ENCODE measurements at regions not wholly inside any gene's neighbourhood (a gene's known extent, or its start where the extent isn't known, plus 50 kb on each side); places are given as distances from the start of the nearest gene placed in this dataset.

DNA sequence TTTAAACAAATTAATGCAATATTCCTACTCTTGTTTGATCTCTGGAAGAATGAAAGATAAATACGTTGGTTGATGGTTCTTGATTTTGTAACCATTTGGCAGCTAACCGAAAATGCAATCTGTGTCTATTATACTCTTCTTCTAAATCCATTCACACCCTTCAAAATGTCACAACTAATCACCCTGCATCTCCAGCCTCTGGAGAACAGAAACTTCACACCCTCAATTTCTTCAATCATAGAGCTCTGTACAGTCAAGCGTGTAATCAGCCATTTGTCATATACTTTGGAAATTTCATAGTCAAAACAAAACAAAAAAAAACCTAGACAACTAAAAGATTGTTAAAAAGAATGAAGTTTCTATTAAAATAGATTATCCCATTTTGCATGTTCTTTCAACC is 1482.3 kb upstream of the LRRTM1 start (continued):
- TF ChIP-seq, protein P1, sequence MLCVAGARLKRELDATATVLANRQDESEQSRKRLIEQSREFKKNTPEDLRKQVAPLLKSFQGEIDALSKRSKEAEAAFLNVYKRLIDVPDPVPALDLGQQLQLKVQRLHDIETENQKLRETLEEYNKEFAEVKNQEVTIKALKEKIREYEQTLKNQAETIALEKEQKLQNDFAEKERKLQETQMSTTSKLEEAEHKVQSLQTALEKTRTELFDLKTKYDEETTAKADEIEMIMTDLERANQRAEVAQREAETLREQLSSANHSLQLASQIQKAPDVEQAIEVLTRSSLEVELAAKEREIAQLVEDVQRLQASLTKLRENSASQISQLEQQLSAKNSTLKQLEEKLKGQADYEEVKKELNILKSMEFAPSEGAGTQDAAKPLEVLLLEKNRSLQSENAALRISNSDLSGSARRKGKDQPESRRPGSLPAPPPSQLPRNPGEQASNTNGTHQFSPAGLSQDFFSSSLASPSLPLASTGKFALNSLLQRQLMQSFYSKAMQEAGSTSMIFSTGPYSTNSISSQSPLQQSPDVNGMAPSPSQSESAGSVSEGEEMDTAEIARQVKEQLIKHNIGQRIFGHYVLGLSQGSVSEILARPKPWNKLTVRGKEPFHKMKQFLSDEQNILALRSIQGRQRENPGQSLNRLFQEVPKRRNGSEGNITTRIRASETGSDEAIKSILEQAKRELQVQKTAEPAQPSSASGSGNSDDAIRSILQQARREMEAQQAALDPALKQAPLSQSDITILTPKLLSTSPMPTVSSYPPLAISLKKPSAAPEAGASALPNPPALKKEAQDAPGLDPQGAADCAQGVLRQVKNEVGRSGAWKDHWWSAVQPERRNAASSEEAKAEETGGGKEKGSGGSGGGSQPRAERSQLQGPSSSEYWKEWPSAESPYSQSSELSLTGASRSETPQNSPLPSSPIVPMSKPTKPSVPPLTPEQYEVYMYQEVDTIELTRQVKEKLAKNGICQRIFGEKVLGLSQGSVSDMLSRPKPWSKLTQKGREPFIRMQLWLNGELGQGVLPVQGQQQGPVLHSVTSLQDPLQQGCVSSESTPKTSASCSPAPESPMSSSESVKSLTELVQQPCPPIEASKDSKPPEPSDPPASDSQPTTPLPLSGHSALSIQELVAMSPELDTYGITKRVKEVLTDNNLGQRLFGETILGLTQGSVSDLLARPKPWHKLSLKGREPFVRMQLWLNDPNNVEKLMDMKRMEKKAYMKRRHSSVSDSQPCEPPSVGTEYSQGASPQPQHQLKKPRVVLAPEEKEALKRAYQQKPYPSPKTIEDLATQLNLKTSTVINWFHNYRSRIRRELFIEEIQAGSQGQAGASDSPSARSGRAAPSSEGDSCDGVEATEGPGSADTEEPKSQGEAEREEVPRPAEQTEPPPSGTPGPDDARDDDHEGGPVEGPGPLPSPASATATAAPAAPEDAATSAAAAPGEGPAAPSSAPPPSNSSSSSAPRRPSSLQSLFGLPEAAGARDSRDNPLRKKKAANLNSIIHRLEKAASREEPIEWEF (IDR thresholded peaks at IDR 0.05; ENCODE audit: insufficient replicate concordance, low read depth, low read length), result no peak
- no peak for TF ChIP-seq RCOR1 (conservative IDR thresholded peaks at IDR 0.05; ENCODE audit: low read depth, low read length)
- no peak for TF ChIP-seq GABPA (IDR thresholded peaks at IDR 0.05; ENCODE audit: low read depth)
- no peak for TF ChIP-seq NFXL1 (IDR thresholded peaks at IDR 0.05; ENCODE audit: borderline replicate concordance)

DNA sequence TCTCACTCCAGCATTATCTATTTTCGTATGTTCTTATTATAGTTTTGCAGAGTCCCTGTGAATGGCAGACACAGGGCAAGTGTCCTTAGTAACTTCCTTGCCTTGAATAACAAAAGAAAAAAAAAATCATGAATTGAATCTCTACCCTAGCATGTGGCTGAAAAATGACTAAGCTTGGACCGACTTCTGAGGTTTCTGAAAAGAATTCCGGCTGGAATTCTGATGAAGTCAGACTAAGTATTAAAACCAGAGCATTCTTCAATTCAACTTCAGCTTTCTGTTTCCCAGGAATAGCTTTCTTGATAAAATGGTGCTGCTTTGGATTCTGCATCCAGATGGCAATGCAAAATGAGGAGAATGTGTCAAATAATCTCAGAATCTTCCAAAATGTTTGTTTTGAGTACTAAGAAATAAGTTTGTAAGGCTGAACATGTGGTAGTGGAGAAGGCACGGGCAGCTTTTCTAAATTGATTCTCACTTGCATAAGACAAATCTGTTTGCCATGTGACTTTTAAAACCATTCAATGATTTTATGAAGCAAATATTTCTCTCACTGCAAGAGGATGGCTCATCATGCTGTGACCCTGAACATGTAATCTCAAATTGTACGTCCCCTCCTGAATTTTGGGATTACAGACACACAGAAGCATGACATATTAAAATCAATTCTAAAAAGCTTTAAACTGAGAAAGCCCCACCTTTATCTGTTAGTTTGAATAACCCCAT is 1462.8 kb upstream of the LRRTM1 start:
- Histone ChIP-seq H4K20me1 (ENCODE audit: control insufficient read depth, insufficient read depth) (no peaks in the 10 kb centered on the region), H3K9ac (ENCODE audit: control insufficient read depth, insufficient read depth, low read length) (no peak overlapping the region), H3K79me2 (ENCODE audit: control insufficient read depth, insufficient read depth, low read length) (no peaks in the 10 kb centered on the region), H3K4me1 (ENCODE audit: control insufficient read depth, insufficient read depth, low read length) (no peaks in the 10 kb centered on the region), H3K9me3 (replicated peaks; ENCODE audit: control insufficient read depth, insufficient read depth, low read length) (no peaks in the 10 kb centered on the region), H3K4me3 (no peak overlapping the region), H2AFZ (ENCODE audit: control insufficient read depth, low read depth, low read length) (no peak overlapping the region), H3K27me3 (replicated peaks in 1 of 2; ENCODE audit: control insufficient read depth in 2 of 2, insufficient read depth in 2 of 2, low read length in 1 of 2) (no peaks in the 10 kb centered on the region), H3K4me2 (ENCODE audit: control insufficient read depth, insufficient read depth) (no peak overlapping the region), H3K27ac (ENCODE audit: control insufficient read depth, insufficient read depth) (no peak overlapping the region), H3K36me3 (ENCODE audit: control insufficient read depth in 2 of 2, insufficient read depth in 2 of 2, low read length in 1 of 2) (no peaks in the 10 kb centered on the region)
- POLR2A ChIA-PET, result no interaction called here
- 26% methylated on average over 5 of the region's 5 CpGs for WGBS (ENCODE audit: insufficient coverage, insufficient replicate concordance, low lambda C conversion rate, missing lambda C conversion rate)
- SMC1A ChIA-PET (ENCODE audit: uncharacterized antibody, unreplicated experiment), result no interaction called here
- intact Hi-C loops (cut with micrococcal nuclease; ENCODE audit: unreplicated experiment) (no loop called here), in situ Hi-C loops (cut with MboI) (no loop called here)
- ATAC-seq (no peak), DNase-seq (ENCODE audit: low read depth, low spot score) (no peak), FAIRE-seq (no peak)
- no TSS peak for BruUV-seq (replicated peaks)
- CTCF ChIA-PET, result interaction anchor here (0.5 kb wide), 1 partner anchor 967 kb away, joined by 3 read pairs; no protein-coding TSS in a partner anchor
- TF ChIP-seq, protein P2, sequence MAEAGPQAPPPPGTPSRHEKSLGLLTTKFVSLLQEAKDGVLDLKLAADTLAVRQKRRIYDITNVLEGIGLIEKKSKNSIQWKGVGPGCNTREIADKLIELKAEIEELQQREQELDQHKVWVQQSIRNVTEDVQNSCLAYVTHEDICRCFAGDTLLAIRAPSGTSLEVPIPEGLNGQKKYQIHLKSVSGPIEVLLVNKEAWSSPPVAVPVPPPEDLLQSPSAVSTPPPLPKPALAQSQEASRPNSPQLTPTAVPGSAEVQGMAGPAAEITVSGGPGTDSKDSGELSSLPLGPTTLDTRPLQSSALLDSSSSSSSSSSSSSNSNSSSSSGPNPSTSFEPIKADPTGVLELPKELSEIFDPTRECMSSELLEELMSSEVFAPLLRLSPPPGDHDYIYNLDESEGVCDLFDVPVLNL (IDR thresholded peaks at IDR 0.05; ENCODE audit: low read depth, low read length), result no peak
- no peak for TF ChIP-seq CBFB (IDR thresholded peaks at IDR 0.05; ENCODE audit: low read depth)
- no peak for TF ChIP-seq CEBPB (IDR thresholded peaks at IDR 0.05; ENCODE audit: borderline replicate concordance in 1 of 2, low read depth in 2 of 2, low read length in 2 of 2)
- RAD21 ChIA-PET (ENCODE audit: unreplicated experiment), result no interaction called here
